Islet of Langerhans (tissue), 1 donor: ENCODE measurements at regions not wholly inside any gene's neighbourhood (a gene's known extent, or its start where the extent isn't known, plus 50 kb on each side); places are given as distances from the start of the nearest gene placed in this dataset.
"Not testable (repeated sequence)": the region's sequence is repeated elsewhere in the genome, so short reads cannot be mapped to it uniquely, and the experiment has no call there.

ENCODE experiments used
- FAIRE-seq: peaks from one replicate; lab custom pipeline; 2011; peaks lifted over from hg19 to GRCh38; lab: Jason Lieb, UNC

DNA sequence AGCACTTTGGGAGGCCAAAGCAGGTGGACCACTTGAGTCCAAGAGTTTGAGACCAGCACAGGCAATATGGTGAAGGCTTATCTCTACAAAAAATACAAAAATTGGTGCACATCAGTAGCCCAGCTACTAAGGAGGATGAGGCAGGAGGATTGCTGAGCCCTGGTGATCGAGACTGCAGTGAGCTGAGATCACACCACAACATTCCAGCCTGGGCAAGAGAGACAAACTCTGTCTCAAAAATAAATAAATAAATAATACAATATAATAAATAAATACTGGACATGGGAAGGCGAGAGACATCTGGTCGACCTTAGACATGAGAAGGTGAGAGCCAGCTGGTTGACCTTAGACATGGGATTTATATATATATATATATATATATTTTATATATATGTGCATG lies 119.8 kb upstream of the SLC38A4 start:
- no peak for FAIRE-seq

DNA sequence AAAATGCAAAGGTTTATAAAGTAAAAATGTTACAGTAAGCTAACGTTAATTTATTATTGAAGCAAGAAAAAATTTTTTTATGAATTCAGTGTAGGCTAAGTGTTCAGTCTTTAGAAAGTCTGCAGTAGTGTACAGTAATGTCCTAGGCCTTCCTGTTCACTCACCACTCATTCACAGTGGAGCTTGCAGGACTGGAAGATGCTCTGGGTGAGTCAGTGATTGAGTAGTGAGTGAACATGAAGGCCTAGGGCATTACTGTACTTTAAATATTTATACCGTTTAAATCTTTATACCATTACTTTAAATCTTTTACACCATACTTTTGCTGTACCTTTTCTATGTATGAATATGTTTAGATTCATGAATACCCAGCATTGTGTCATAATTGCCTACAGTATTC lies 120.3 kb upstream of the SLC38A4 start:
- FAIRE-seq: no peak

DNA sequence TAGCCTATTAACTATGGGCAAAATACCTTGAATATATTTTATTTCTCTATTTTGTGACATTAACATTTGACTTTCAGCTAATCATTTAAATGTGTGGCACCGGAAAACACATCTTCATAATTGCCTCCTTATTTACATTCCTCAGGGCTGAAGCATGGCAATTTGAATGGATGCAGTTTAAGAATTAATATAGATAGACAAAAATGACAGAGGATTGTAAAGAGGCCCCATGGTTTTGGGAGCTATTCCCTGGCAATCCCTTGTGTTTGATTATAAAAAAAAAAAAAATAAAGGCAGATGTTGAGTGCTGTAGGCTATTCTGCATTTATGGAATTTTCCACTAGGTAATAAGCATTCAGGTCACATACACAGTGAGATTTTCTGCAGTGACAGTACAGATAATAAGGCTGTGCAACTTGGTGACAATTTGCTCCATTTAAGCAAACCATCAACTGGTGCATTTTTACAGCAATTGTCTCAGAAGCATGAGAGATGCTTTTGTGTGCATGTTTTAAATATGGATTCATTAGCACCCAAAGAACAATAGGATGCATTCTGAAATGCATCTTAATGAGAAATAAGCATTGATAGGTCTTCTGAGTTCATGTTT lies 123.2 kb upstream of the SLC38A4 start:
- no peak for FAIRE-seq

- FAIRE-seq: no peak
These were observed 124.3 kb upstream of the SLC38A4 start for GRCh38 chr12:46950094-46950493.

- FAIRE-seq: no peak
These were observed 126.4 kb upstream of the PCED1B start for GRCh38 chr12:46952880-46953483.

GRCh38 chr12:46956451-46957035 lies 122.9 kb upstream of the PCED1B start:
- no peak for FAIRE-seq

- FAIRE-seq: no peak
These were observed 121.4 kb upstream of the PCED1B start for GRCh38 chr12:46958053-46958452.

- FAIRE-seq: no peak
These were observed 120.7 kb upstream of the PCED1B start for GRCh38 chr12:46958599-46959290.

DNA sequence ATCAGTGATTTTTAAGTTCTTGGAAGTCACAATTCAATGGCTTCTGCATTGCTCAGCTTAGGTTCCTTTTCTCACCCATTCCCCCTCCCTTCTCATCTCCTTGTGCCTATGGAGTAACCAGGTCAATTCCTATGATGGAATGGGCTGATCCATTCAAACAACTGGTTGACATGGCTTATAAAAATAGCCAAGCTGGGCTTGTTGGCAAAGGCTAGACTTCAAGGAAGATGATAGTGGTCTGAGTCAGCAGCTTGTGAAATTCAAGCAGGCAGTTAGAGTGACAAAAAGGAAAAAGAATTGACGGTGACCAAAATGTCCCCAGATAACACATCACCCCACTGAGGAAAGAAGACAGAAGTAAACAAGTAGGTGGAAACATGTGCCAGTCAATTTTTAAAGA lies 119.9 kb upstream of the PCED1B start:
- FAIRE-seq: no peak

- FAIRE-seq: no peak
These were observed 118.7 kb upstream of the PCED1B start for GRCh38 chr12:46960681-46961080.

- FAIRE-seq: no peak
These were observed 116.2 kb upstream of the PCED1B start for GRCh38 chr12:46963191-46963590.

DNA sequence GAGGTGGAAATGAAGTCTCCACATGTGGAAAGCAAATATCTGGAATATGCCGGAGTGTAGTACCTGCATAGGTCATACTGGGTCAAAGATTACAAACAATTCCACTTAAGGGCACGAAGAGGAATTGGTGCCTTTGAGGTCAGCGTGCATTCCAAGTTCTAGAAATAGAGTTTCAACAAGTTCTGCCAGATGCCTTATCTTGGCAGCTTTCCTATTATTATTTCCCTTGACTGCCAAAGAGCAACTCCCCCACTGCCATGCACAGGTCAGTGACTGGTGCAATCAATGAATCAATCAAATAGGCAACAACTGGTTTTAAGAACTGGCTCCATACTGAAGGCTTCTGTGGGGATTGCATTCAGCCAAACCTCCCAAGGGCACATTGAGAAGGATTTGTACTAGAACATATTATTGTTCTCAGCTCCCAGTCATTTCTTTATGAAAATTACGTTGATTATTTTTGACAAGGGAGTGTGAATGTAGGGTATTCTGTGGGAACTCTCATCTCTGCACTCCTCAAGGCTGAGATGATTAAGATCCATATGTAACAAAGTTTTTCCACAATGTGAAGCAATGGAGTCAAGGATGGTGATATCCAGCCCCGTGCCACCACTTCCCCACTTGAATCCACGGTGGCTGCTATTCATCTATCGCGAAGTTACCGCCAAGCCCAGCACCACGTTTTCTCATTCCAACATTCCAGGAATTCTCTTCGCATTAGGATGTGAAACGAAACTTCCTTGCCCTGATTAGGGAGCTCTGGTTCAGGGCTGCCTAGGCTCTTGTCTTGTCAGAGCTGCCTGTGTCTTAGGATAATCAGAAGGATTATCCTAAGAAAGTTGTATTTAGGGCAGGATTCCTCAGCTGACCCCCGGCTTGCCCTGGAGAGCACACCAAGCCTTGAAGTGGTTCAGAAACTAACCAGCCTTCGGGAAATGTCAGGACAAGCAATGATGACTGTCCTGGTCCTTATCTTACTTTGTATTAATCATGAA lies 115.1 kb upstream of the PCED1B start:
- FAIRE-seq: no peak

GRCh38 chr12:46965137-46965536 lies 114.3 kb upstream of the PCED1B start:
- FAIRE-seq: no peak

GRCh38 chr12:46965880-46966279 lies 113.5 kb upstream of the PCED1B start:
- FAIRE-seq: no peak

DNA sequence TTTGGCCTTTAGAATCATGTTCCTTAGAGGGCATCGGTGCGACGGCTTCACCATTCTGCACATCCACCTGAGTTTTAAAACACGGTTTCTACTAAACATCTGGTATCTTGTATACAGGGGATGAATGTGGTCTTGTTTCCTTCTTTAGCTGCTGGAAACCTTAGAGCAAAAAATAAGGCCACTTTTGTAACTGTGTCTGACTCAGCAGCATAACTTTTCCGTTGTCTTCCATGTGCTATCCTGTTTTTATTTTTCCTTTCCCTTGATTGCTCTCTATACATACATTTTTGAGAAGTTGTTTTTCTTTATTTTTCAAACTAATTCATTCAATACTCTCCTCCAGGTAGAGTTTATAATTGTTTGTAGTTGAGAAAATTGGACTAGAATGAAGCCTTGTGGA lies 108.8 kb upstream of the PCED1B start:
- FAIRE-seq: no peak

- not testable (repeated sequence) for FAIRE-seq
These were observed 105.5 kb upstream of the PCED1B start for GRCh38 chr12:46973937-46974336.

DNA sequence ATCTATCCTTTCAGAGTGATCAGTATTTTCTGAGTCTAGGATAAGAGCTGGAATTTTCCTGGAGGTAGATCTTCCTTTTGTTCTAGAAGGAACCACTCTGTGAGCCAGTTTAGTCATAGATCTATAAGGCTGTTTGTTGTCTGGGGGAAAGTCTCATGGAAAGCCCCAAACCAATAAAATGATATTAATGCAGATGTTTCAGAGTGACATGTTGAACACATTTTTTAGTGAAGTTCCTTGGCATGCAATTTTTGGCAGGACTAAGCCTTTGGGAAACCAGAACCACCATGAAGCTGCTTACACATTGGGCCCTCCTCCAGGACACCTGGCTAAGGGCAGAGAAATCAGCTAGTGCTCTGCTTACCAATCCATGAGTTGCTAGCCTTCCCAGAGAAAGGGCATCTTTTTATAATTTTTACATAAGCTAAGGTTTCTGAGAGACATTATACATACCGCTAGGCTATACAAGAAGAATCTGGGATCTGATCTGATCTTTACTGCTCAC lies 101.5 kb upstream of the PCED1B start:
- no peak for FAIRE-seq

DNA sequence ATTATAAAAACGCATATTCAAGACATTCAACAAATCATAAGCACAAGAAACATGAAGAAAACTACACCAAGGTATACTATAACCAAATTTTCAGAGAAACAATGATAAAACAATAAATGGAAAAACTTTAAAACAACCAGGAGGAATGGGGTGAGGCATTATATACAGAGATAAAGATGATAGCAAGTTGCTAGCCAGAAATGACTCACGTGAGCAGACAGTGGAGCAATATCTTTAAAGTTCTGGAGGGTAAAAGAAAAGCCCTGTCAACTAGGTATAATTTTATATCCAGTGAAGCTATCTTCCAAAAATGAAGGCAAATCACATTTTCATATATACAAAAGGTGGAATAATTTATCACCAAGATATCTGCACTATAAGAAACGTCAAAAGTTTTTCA lies 97.8 kb upstream of the PCED1B start:
- FAIRE-seq: no peak

- FAIRE-seq: no peak
These were observed 96.6 kb upstream of the PCED1B start for GRCh38 chr12:46982629-46983392.

DNA sequence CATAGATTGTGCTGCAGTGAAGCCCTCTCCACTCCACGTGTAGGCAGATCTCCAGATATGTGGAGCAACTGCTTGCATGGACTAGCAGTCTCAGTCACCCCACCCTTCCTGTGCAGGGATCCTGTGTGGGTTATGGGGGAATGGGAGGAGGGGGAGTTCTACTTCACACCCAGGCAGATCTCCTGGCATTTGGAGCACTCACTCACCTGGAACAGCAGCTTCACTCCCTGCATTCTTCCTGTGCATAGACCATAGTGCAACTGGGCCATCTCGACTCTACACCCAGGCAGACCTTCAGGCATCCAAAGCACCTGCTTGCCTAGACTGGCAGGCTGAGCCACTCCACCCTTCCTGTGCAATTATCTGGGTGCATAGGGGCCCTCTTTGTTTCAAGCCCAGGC lies 96.0 kb upstream of the PCED1B start:
- FAIRE-seq: no peak
